DOHH2 (cell line): ENCODE measurements at regions not wholly inside any gene's neighbourhood (a gene's known extent, or its start where the extent isn't known, plus 50 kb on each side); places are given as distances from the start of the nearest gene placed in this dataset.

Experiments
- H3F3A ChIP-seq: fragments of 200-600 bp; sonication (generic), shearing (Covaris generic); 2 replicates; pipeline ENCODE4 v1.6.0; 2016; ENCODE audit warnings: antibody characterized with exemption, mild to moderate bottlenecking; ENCODE audit not compliant: control insufficient read depth, insufficient read depth
- H3K27ac ChIP-seq: fragments of 200-600 bp; sonication (generic); 2 replicates; pipeline ENCODE4 v1.5.1; 2014; ENCODE audit warnings: low read depth, mild to moderate bottlenecking, low read length, moderate library complexity
- H3K27me3 ChIP-seq: fragments of 200-600 bp; sonication (generic); 2 replicates; pipeline ENCODE4 v1.6.1; 2014; ENCODE audit warnings: mild to moderate bottlenecking, low read length, mixed read lengths; ENCODE audit not compliant: control insufficient read depth
- H3K36me3 ChIP-seq: fragments of 200-600 bp; sonication (generic); 2 replicates; pipeline ENCODE4 v1.6.1; 2014; ENCODE audit warnings: mild to moderate bottlenecking, low read length, moderate library complexity, mixed read lengths; ENCODE audit not compliant: control insufficient read depth
- H3K4me1 ChIP-seq: fragments of 200-600 bp; sonication (generic); 2 replicates; pipeline ENCODE4 v1.6.1; 2014; ENCODE audit warnings: mild to moderate bottlenecking, low read length, mixed read lengths; ENCODE audit not compliant: control insufficient read depth
- H3K4me2 ChIP-seq: fragments of 200-600 bp; sonication (generic); 2 replicates; pipeline ENCODE4 v1.6.0; 2014; ENCODE audit warnings: mild to moderate bottlenecking, low read length, moderate library complexity
- H3K4me3 ChIP-seq: fragments of 200-600 bp; sonication (generic); 2 replicates; pipeline ENCODE4 v1.5.1; 2014; ENCODE audit warnings: mild to moderate bottlenecking, low read length, mixed read lengths
- H3K79me2 ChIP-seq: fragments of 200-600 bp; sonication (generic); 2 replicates; pipeline ENCODE4 v1.6.1; 2014; ENCODE audit warnings: mild to moderate bottlenecking, low read length, mixed read lengths; ENCODE audit not compliant: control insufficient read depth
- H3K9me2 ChIP-seq: fragments of 200-600 bp; sonication (generic); replicated peaks from 2 replicates; pipeline ENCODE4 v1.6.1; 2014; ENCODE audit warnings: mild to moderate bottlenecking, low read length, mixed read lengths; ENCODE audit not compliant: control insufficient read depth
- H3K9me3 ChIP-seq: fragments of 200-600 bp; sonication (generic); 2 replicates; pipeline ENCODE4 v1.6.1; 2014; ENCODE audit warnings: antibody characterized with exemption, low read length, mixed read lengths; ENCODE audit not compliant: control insufficient read depth, insufficient read depth
- H4K20me1 ChIP-seq: fragments of 200-600 bp; sonication (generic); 2 replicates; pipeline ENCODE4 v1.6.0; 2014; ENCODE audit warnings: low read depth, mild to moderate bottlenecking, antibody characterized with exemption, low read length, moderate library complexity; ENCODE audit not compliant: control insufficient read depth, insufficient read depth
- EZH2phosphoT487 ChIP-seq: fragments of 200-600 bp; sonication (generic); IDR thresholded peaks from 2 replicates; pipeline ENCODE4 v1.6.1; 2017; ENCODE audit warnings: borderline replicate concordance, mild to moderate bottlenecking, antibody characterized with exemption, low read length, moderate library complexity, mixed read lengths
- TF ChIP-seq, protein P1 (sequence below): fragments of 200-600 bp; sonication (generic); IDR thresholded peaks from one replicate; pipeline ENCODE4 v1.5.1; 2014; ENCODE audit warnings: antibody characterized with exemption, mild to moderate bottlenecking, low read depth, low read length; ENCODE audit not compliant: poor library complexity, severe bottlenecking

DNA sequence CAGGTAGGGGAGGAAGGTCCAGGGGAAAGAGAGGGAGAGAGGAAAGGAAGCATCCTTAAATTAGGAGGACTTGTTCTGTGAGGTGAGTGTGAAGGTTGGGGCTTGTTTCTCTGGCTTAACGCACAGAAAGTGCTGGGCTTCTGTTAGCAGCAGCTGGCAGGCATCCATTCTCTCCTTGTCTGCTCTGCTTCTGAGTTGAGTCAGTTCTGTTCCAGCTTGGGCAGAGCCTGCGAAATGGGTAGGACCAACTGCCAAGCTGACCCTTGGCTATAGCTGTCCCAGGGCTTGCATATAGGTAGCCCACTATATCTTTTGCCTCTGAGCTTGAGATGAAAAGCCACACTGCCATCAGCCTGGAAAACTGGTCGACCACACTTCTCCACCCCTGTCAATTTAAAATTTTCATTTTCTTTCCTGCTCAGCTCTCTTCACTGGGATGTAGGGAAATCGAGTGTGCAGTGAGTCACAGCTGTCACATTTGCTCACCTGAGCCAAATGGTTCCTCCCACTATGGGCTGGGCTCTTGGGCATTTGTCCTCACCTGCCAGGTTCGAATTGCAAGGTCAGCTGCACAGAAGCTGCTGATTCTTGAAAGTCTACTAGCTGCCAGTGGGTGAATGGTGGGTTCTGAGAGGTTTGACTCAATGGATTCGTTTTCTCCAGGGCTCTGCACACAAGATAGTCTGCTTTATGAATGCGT is 256.4 kb upstream of the PWP1 start:
- Histone ChIP-seq H3K9me3 (no peaks in the 10 kb centered on the region), H3K9me2 (no peaks in the 10 kb centered on the region), H3F3A (no peaks in the 10 kb centered on the region), H3K36me3 (no peaks in the 10 kb centered on the region), H4K20me1 (no peaks in the 10 kb centered on the region), H3K4me3 (no peak overlapping the region), H3K27ac (no peak overlapping the region), H3K27me3 (peaks cover 2% of the 10 kb centered on the region; the same call in 1 of the 2 replicates), H3K4me1 (no peaks in the 10 kb centered on the region), H3K4me2 (no peak overlapping the region), H3K79me2 (no peaks in the 10 kb centered on the region)
- TF ChIP-seq EZH2phosphoT487 = no peak
- TF ChIP-seq, protein P1, sequence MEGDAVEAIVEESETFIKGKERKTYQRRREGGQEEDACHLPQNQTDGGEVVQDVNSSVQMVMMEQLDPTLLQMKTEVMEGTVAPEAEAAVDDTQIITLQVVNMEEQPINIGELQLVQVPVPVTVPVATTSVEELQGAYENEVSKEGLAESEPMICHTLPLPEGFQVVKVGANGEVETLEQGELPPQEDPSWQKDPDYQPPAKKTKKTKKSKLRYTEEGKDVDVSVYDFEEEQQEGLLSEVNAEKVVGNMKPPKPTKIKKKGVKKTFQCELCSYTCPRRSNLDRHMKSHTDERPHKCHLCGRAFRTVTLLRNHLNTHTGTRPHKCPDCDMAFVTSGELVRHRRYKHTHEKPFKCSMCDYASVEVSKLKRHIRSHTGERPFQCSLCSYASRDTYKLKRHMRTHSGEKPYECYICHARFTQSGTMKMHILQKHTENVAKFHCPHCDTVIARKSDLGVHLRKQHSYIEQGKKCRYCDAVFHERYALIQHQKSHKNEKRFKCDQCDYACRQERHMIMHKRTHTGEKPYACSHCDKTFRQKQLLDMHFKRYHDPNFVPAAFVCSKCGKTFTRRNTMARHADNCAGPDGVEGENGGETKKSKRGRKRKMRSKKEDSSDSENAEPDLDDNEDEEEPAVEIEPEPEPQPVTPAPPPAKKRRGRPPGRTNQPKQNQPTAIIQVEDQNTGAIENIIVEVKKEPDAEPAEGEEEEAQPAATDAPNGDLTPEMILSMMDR = no peak

DNA sequence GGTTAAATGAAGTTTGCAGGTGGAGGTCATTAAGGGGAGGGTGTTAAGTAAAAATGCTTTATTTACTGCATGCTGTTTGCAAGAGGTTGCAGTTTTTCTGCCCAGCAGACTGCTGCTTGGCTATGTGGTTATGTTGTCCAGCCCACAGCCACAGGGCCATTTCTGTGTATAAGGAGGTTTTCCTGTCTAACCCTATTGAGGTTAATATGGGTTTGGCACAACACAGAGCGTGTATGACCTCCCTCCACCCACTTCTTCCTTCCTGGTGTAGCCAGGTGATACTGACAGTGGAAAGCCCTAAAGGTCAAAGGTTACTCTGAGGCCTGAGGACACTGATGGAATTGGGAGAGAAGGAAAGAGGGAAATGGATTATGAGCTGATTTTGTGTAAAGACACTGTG is 253.7 kb upstream of the PWP1 start:
- H3K4me2 ChIP-seq = no peak overlapping the region
- H3K36me3 ChIP-seq = no peaks in the 10 kb centered on the region
- TF ChIP-seq, protein P1 = no peak
- no peak for TF ChIP-seq EZH2phosphoT487
- no peaks in the 10 kb centered on the region for H3K9me2 ChIP-seq
- H3K27me3 ChIP-seq = peaks cover 2% of the 10 kb centered on the region; the same call in 1 of the 2 replicates
- H4K20me1 ChIP-seq = no peaks in the 10 kb centered on the region
- H3K4me1 ChIP-seq = no peaks in the 10 kb centered on the region
- no peaks in the 10 kb centered on the region for H3K79me2 ChIP-seq
- H3K4me3 ChIP-seq = no peak overlapping the region
- H3K9me3 ChIP-seq = no peaks in the 10 kb centered on the region
- H3F3A ChIP-seq = no peaks in the 10 kb centered on the region
- no peak overlapping the region for H3K27ac ChIP-seq

DNA sequence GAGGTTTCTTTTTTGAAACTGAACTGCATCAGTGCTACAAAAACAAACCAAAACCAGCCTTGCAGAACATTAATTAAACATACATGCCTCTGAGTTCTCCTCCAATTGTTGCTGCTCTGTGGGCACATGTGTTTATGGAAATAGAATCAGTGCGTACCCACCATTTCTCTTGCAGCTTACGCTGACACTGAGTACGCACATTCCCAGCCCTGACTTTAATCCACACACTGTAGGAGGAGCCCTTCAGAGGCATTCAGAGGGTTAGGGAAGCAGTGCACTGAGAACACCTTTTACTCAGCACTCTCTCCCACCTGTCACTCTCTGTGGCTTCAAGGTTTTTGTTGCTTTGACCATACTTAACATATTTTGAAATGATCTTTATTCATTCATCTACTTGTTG is 250.5 kb upstream of the PWP1 start:
- TF ChIP-seq, protein P1 = no peak
- no peak for TF ChIP-seq EZH2phosphoT487
- peaks cover 2% of the 10 kb centered on the region; the same call in 1 of the 2 replicates for H3K27me3 ChIP-seq
- no peaks in the 10 kb centered on the region for H4K20me1 ChIP-seq
- H3K27ac ChIP-seq = no peak overlapping the region
- H3K4me1 ChIP-seq = no peaks in the 10 kb centered on the region
- no peaks in the 10 kb centered on the region for H3K79me2 ChIP-seq
- no peaks in the 10 kb centered on the region for H3K9me2 ChIP-seq
- H3K4me2 ChIP-seq = no peak overlapping the region
- H3K36me3 ChIP-seq = no peaks in the 10 kb centered on the region
- no peaks in the 10 kb centered on the region for H3K9me3 ChIP-seq
- no peak overlapping the region for H3K4me3 ChIP-seq
- H3F3A ChIP-seq = no peaks in the 10 kb centered on the region
